ENCODE measurements at regions not wholly inside any gene's neighbourhood (a gene's known extent, or its start where the extent isn't known, plus 50 kb on each side); places are given as distances from the start of the nearest gene placed in this dataset.
"Not testable (repeated sequence)": the region's sequence is repeated elsewhere in the genome, so short reads cannot be mapped to it uniquely, and the experiment has no call there.

GRCh38 chr6:119830494-119831295, 481.1 kb upstream of the MAN1A1 start:
- H3F3A ChIP-seq (ENCODE audit: insufficient read depth, low read length, poor library complexity, severe bottlenecking): no peaks in the 10 kb centered on the region
- no peak overlapping the region for H3K9ac ChIP-seq (ENCODE audit: low read length)
- no peaks in the 10 kb centered on the region for H3K27me3 ChIP-seq (ENCODE audit: insufficient read depth, low read depth, low read length)
- H4K20me1 ChIP-seq (ENCODE audit: insufficient read depth): no peaks in the 10 kb centered on the region
- no peaks in the 10 kb centered on the region for H3K79me2 ChIP-seq (replicated peaks; ENCODE audit: insufficient read depth, low read length)
- H3K27ac ChIP-seq (ENCODE audit: low read length): no peak overlapping the region
- no peak overlapping the region for H3K4me2 ChIP-seq (ENCODE audit: low read length)
- H2AFZ ChIP-seq (ENCODE audit: low read depth, low read length): no peak overlapping the region
- H3K36me3 ChIP-seq (ENCODE audit: insufficient read depth, low read length): no peaks in the 10 kb centered on the region
- H3K4me3 ChIP-seq (ENCODE audit: low read length): no peak overlapping the region
- no peaks in the 10 kb centered on the region for H3K9me3 ChIP-seq (ENCODE audit: low read length)
- no peaks in the 10 kb centered on the region for H3K9me2 ChIP-seq (ENCODE audit: insufficient read depth, low read length)
- no peak for TF ChIP-seq MXI1 (conservative IDR thresholded peaks at IDR 0.05; ENCODE audit: poor library complexity, severe bottlenecking)
- no peak for TF ChIP-seq POLR2AphosphoS5 (IDR thresholded peaks at IDR 0.05)
- TF ChIP-seq SMC3 (conservative IDR thresholded peaks at IDR 0.05; ENCODE audit: poor library complexity): no peak
- no peak for TF ChIP-seq REST (IDR thresholded peaks at IDR 0.05; ENCODE audit: borderline replicate concordance)
- no peak for TF ChIP-seq EP300 (conservative IDR thresholded peaks at IDR 0.05; ENCODE audit: poor library complexity, severe bottlenecking)
- TF ChIP-seq, protein P1, sequence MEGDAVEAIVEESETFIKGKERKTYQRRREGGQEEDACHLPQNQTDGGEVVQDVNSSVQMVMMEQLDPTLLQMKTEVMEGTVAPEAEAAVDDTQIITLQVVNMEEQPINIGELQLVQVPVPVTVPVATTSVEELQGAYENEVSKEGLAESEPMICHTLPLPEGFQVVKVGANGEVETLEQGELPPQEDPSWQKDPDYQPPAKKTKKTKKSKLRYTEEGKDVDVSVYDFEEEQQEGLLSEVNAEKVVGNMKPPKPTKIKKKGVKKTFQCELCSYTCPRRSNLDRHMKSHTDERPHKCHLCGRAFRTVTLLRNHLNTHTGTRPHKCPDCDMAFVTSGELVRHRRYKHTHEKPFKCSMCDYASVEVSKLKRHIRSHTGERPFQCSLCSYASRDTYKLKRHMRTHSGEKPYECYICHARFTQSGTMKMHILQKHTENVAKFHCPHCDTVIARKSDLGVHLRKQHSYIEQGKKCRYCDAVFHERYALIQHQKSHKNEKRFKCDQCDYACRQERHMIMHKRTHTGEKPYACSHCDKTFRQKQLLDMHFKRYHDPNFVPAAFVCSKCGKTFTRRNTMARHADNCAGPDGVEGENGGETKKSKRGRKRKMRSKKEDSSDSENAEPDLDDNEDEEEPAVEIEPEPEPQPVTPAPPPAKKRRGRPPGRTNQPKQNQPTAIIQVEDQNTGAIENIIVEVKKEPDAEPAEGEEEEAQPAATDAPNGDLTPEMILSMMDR (IDR thresholded peaks at IDR 0.05; ENCODE audit: poor library complexity, severe bottlenecking): no peak
- TF ChIP-seq EZH2 (IDR thresholded peaks at IDR 0.05; ENCODE audit: borderline replicate concordance, insufficient read depth, low read length, poor library complexity, severe bottlenecking): no peak
- no peak for TF ChIP-seq RAD21 (conservative IDR thresholded peaks at IDR 0.05)

- H3F3A ChIP-seq (ENCODE audit: insufficient read depth, low read length, poor library complexity, severe bottlenecking): no peaks in the 10 kb centered on the region
- no peaks in the 10 kb centered on the region for H3K36me3 ChIP-seq (ENCODE audit: insufficient read depth, low read length)
- TF ChIP-seq, protein P1 (IDR thresholded peaks at IDR 0.05; ENCODE audit: poor library complexity, severe bottlenecking): no peak
- TF ChIP-seq EZH2 (IDR thresholded peaks at IDR 0.05; ENCODE audit: borderline replicate concordance, insufficient read depth, low read length, poor library complexity, severe bottlenecking): no peak
- no peak for TF ChIP-seq POLR2AphosphoS5 (IDR thresholded peaks at IDR 0.05)
- TF ChIP-seq MXI1 (conservative IDR thresholded peaks at IDR 0.05; ENCODE audit: poor library complexity, severe bottlenecking): no peak
- TF ChIP-seq EP300 (conservative IDR thresholded peaks at IDR 0.05; ENCODE audit: poor library complexity, severe bottlenecking): no peak
- no peak for TF ChIP-seq TAF1 (IDR thresholded peaks at IDR 0.05; ENCODE audit: low read depth)
- TF ChIP-seq RAD21 (conservative IDR thresholded peaks at IDR 0.05): no peak
- TF ChIP-seq SMC3 (conservative IDR thresholded peaks at IDR 0.05; ENCODE audit: poor library complexity): no peak
- no peak for TF ChIP-seq REST (IDR thresholded peaks at IDR 0.05; ENCODE audit: borderline replicate concordance)
- H3K79me2 ChIP-seq (replicated peaks; ENCODE audit: insufficient read depth, low read length): no peaks in the 10 kb centered on the region
- H3K4me3 ChIP-seq (ENCODE audit: low read length): no peak overlapping the region
- H3K9me3 ChIP-seq (ENCODE audit: low read length): no peaks in the 10 kb centered on the region
- no peak overlapping the region for H3K9ac ChIP-seq (ENCODE audit: low read length)
- no peak overlapping the region for H2AFZ ChIP-seq (ENCODE audit: low read depth, low read length)
- H3K27me3 ChIP-seq (ENCODE audit: insufficient read depth, low read depth, low read length): no peaks in the 10 kb centered on the region
- no peak overlapping the region for H3K4me2 ChIP-seq (ENCODE audit: low read length)
- H3K27ac ChIP-seq (ENCODE audit: low read length): no peak overlapping the region
- H3K9me2 ChIP-seq (ENCODE audit: insufficient read depth, low read length): no peaks in the 10 kb centered on the region
- no peaks in the 10 kb centered on the region for H4K20me1 ChIP-seq (ENCODE audit: insufficient read depth)
Measured at GRCh38 chr6:119830069-119830468, 480.5 kb upstream of the MAN1A1 start.

GRCh38 chr6:119829499-119829898, 479.9 kb upstream of the MAN1A1 start:
- not testable (repeated sequence) for H3K4me3 ChIP-seq (ENCODE audit: low read length); H3K79me2 ChIP-seq (replicated peaks; ENCODE audit: insufficient read depth, low read length); H3K36me3 ChIP-seq (ENCODE audit: insufficient read depth, low read length); H3K9ac ChIP-seq (ENCODE audit: low read length); H3K9me2 ChIP-seq (ENCODE audit: insufficient read depth, low read length); H3K4me2 ChIP-seq (ENCODE audit: low read length); H3K9me3 ChIP-seq (ENCODE audit: low read length); H3K27me3 ChIP-seq (ENCODE audit: insufficient read depth, low read depth, low read length); H4K20me1 ChIP-seq (ENCODE audit: insufficient read depth); H2AFZ ChIP-seq (ENCODE audit: low read depth, low read length); H3K27ac ChIP-seq (ENCODE audit: low read length); H3F3A ChIP-seq (ENCODE audit: insufficient read depth, low read length, poor library complexity, severe bottlenecking)

Data from neural cell (in vitro differentiated cells).